IMR-90 (cell line): ENCODE measurements at regions not wholly inside any gene's neighbourhood (a gene's known extent, or its start where the extent isn't known, plus 50 kb on each side); places are given as distances from the start of the nearest gene placed in this dataset.

Source experiments
- ATAC-seq: fragments of 200-7000 bp; cut with Tn5 transposase; 2 replicates; pipeline ENCODE4 v1.9.1; 2020; ENCODE audit warnings: low read depth, mild to moderate bottlenecking, moderate library complexity
- BruUV-seq: library from RNA; stranded (reverse); fragments of 400-500 nt; replicated peaks from 2 replicates; lab custom pipeline; 2021; lab: Mats Ljungman, UMichigan
- CTCF ChIA-PET: fragments of 300-600 bp; formaldehyde crosslinking; extraction: SDS; loops from one replicate; lab custom pipeline; 2021; ENCODE audit warnings: antibody characterized with exemption; lab: Yijun Ruan, JAX
- POLR2A ChIA-PET: fragments of 300-600 bp; sonication (Branson Sonifier 250); formaldehyde crosslinking; loops from one replicate; lab custom pipeline; 2022; ENCODE audit warnings: antibody characterized with exemption; ENCODE audit not compliant: unreplicated experiment; lab: Charles Lee
- DNase-seq: peaks from one replicate; pipeline ENCODE4 v3.0.0; 2013
- H2AFZ ChIP-seq: replicated peaks from 2 replicates; pipeline ENCODE3; 2013; ENCODE audit warnings: low read length, mild to moderate bottlenecking; ENCODE audit not compliant: poor library complexity
- H2AK5ac ChIP-seq: 2 replicates; pipeline ENCODE4 v1.6.1; 2013; ENCODE audit warnings: low read depth, low read length, inconsistent platforms
- H2AK9ac ChIP-seq: replicated peaks from 2 replicates; pipeline ENCODE3; 2013; ENCODE audit warnings: mild to moderate bottlenecking, low read depth, low read length, moderate library complexity; ENCODE audit not compliant: poor library complexity
- H2BK120ac ChIP-seq: 2 replicates; pipeline ENCODE4 v1.6.1; 2013; ENCODE audit warnings: low read depth, low read length, inconsistent platforms
- H2BK15ac ChIP-seq: 3 replicates; pipeline ENCODE4 v1.6.1; 2013; ENCODE audit warnings: low read depth, low read length, inconsistent platforms
- H2BK20ac ChIP-seq: 2 replicates; pipeline ENCODE4 v1.6.1; 2013; ENCODE audit warnings: low read depth, mild to moderate bottlenecking, inconsistent platforms, low read length, moderate library complexity
- H2BK5ac ChIP-seq: 2 replicates; pipeline ENCODE4 v1.6.1; 2013; ENCODE audit warnings: mild to moderate bottlenecking, low read depth, low read length, inconsistent platforms; ENCODE audit not compliant: poor library complexity, severe bottlenecking
- H3K14ac ChIP-seq: replicated peaks from 2 replicates; pipeline ENCODE4 v1.6.1; 2013; ENCODE audit warnings: low read depth, low read length, inconsistent platforms
- H3K18ac ChIP-seq: 2 replicates; pipeline ENCODE4 v1.6.1; 2013; ENCODE audit warnings: low read depth, low read length, control low read depth
- H3K23ac ChIP-seq: 2 replicates; pipeline ENCODE4 v1.6.1; 2013; ENCODE audit warnings: low read depth, low read length, inconsistent platforms
- H3K27ac ChIP-seq: 2 replicates; pipeline ENCODE4 v1.5.1; 2013; ENCODE audit warnings: mild to moderate bottlenecking, control low read depth, low read length; ENCODE audit not compliant: insufficient read depth
- H3K27me3 ChIP-seq: 2 replicates; pipeline ENCODE4 v1.6.1; 2013; ENCODE audit warnings: low read length; ENCODE audit not compliant: control insufficient read depth, insufficient read depth
- H3K36me3 ChIP-seq: 2 replicates; pipeline ENCODE4 v1.6.1; 2013; ENCODE audit warnings: low read length, mixed read lengths; ENCODE audit not compliant: control insufficient read depth, insufficient read depth
- H3K4ac ChIP-seq: 2 replicates; pipeline ENCODE4 v1.6.1; 2013; ENCODE audit warnings: low read depth, low read length, inconsistent platforms
- H3K4me1 ChIP-seq: 2 replicates; pipeline ENCODE4 v1.6.1; 2013; ENCODE audit warnings: low read length, mixed read lengths; ENCODE audit not compliant: control insufficient read depth, insufficient read depth
- H3K4me2 ChIP-seq: 2 replicates; pipeline ENCODE4 v1.6.1; 2013; ENCODE audit warnings: low read depth, mild to moderate bottlenecking, control low read depth, low read length, moderate library complexity
- H3K4me3 ChIP-seq: 2 replicates; pipeline ENCODE4 v1.5.1; 2013; ENCODE audit warnings: low read depth, mild to moderate bottlenecking, control low read depth, low read length, moderate library complexity; ENCODE audit not compliant: insufficient read depth
- H3K56ac ChIP-seq: 2 replicates; pipeline ENCODE4 v1.6.1; 2013; ENCODE audit warnings: low read length, inconsistent platforms; ENCODE audit not compliant: insufficient read depth; ENCODE audit errors: extremely low read depth
- H3K79me1 ChIP-seq, 2 experiments: 2 replicates each; pipeline ENCODE4 v1.6.1; 2013; ENCODE audit warnings: low read length in 2 of 2, inconsistent platforms in 1 of 2, low read depth in 1 of 2
- H3K9ac ChIP-seq: 2 replicates; pipeline ENCODE4 v1.6.1; 2013; ENCODE audit warnings: low read depth, low read length, control low read depth
- H3K9me1 ChIP-seq: 2 replicates; pipeline ENCODE4 v1.6.1; 2013; ENCODE audit warnings: low read length, inconsistent platforms; ENCODE audit not compliant: insufficient read depth
- H3K9me3 ChIP-seq: 2 replicates; pipeline ENCODE4 v1.6.1; 2013; ENCODE audit warnings: low read length; ENCODE audit not compliant: control insufficient read depth, insufficient read depth
- H4K20me1 ChIP-seq: 2 replicates; pipeline ENCODE4 v1.6.1; 2013; ENCODE audit warnings: low read length, inconsistent platforms; ENCODE audit not compliant: insufficient read depth
- H4K5ac ChIP-seq: 2 replicates; pipeline ENCODE4 v1.6.1; 2013; ENCODE audit warnings: mild to moderate bottlenecking, low read depth, low read length, control low read depth
- H4K8ac ChIP-seq, 2 experiments: 2 replicates each; pipeline ENCODE4 v1.6.1; 2013; ENCODE audit warnings: low read depth in 2 of 2, low read length in 2 of 2, control low read depth in 1 of 2, inconsistent platforms in 1 of 2
- H4K91ac ChIP-seq: 2 replicates; pipeline ENCODE4 v1.6.1; 2013; ENCODE audit warnings: low read depth, low read length, inconsistent platforms; ENCODE audit not compliant: insufficient read depth
- CEBPB ChIP-seq: IDR thresholded peaks from 2 replicates; pipeline ENCODE4 v1.6.1; 2012; ENCODE audit warnings: low read depth, low read length, improper control_type of control experiment
- CTCF ChIP-seq: conservative IDR thresholded peaks from 2 replicates; pipeline ENCODE4 v1.5.1; 2012; ENCODE audit warnings: mild to moderate bottlenecking, low read depth, low read length, improper control_type of control experiment
- FOS ChIP-seq: fragments of 150-350 bp; IDR thresholded peaks from 2 replicates; pipeline ENCODE4 v1.6.1; 2016; ENCODE audit warnings: low read depth, low read length
- MAFK ChIP-seq: IDR thresholded peaks from 2 replicates; pipeline ENCODE4 v1.6.1; 2012; ENCODE audit warnings: low read depth, low read length, improper control_type of control experiment
- RAD21 ChIP-seq: IDR thresholded peaks from 2 replicates; pipeline ENCODE4 v1.6.1; 2012; ENCODE audit warnings: low read length, improper control_type of control experiment
- RCOR1 ChIP-seq: IDR thresholded peaks from 2 replicates; pipeline ENCODE4 v1.6.1; 2012; ENCODE audit warnings: mild to moderate bottlenecking, low read length, improper control_type of control experiment; ENCODE audit not compliant: insufficient replicate concordance
- RFX5 ChIP-seq: IDR thresholded peaks from 2 replicates; pipeline ENCODE4 v1.8.0; 2012; ENCODE audit warnings: low read depth, mild to moderate bottlenecking, low read length, moderate library complexity
- WGBS, 2 experiments: methylation state at CpG; one replicate each; pipeline versions ENCODE4 v1.1.5 to v1.1.7; 2013; ENCODE audit warnings: missing lambda C conversion rate in 2 of 2; ENCODE audit not compliant: insufficient read length in 1 of 2; ENCODE audit errors: extremely low coverage in 2 of 2; 5-methylcytosine and 5-hydroxymethylcytosine counted together
- dilution Hi-C: fragments of 300-500 bp; cut with HindIII; formaldehyde crosslinking; loops from one replicate; pipeline ENCODE4 v1.14.3; 2018; ENCODE audit warnings: low sequenced_read_pairs; ENCODE audit not compliant: unreplicated experiment
- in situ Hi-C: fragments of 300-500 bp; cut with MboI; formaldehyde crosslinking; loops from 3 replicates; pipeline ENCODE4 v1.14.3; 2019; ENCODE audit warnings: low sequenced_read_pairs, inconsistent platforms, mixed read lengths
- intact Hi-C: fragments of 100-400 bp; cut with micrococcal nuclease; formaldehyde crosslinking; loops from 2 replicates; pipeline ENCODE4 v1.10.0; 2022

GRCh38 chr12:126648074-126648473 is 1582.8 kb downstream of the AACS start:
- H2AK5ac ChIP-seq: no peak overlapping the region
- ChIA-PET CTCF (no interaction called here), POLR2A (no interaction called here)
- ATAC-seq (no peak), DNase-seq (no peak)
- peaks cover 7% of the 10 kb centered on the region for H3K9me3 ChIP-seq
- no CpG with 5 or more reads among the region's 5 CpGs for WGBS, 2 experiments
- no TSS peak for BruUV-seq
- H3K4me1 ChIP-seq: no peaks in the 10 kb centered on the region
- no peak overlapping the region for H3K18ac ChIP-seq
- H2BK5ac ChIP-seq: no peak overlapping the region
- H3K9ac ChIP-seq: no peak overlapping the region
- H3K27me3 ChIP-seq: no peaks in the 10 kb centered on the region
- no peak overlapping the region for H3K27ac ChIP-seq
- H2BK20ac ChIP-seq: no peak overlapping the region
- TF ChIP-seq RCOR1: no peak
- TF ChIP-seq CEBPB: no peak
- TF ChIP-seq FOS: no peak
- TF ChIP-seq RFX5: no peak
- no peak for TF ChIP-seq RAD21
- TF ChIP-seq CTCF: no peak
- no peak for TF ChIP-seq MAFK
- H3K56ac ChIP-seq: no peak overlapping the region
- H2BK120ac ChIP-seq: no peak overlapping the region
- no peak overlapping the region for H4K91ac ChIP-seq
- no peaks in the 10 kb centered on the region for H3K79me1 ChIP-seq
- no peak overlapping the region for H3K14ac ChIP-seq
- no peak overlapping the region for H2AK9ac ChIP-seq
- no peak overlapping the region for H2AFZ ChIP-seq
- no peak overlapping the region for H2BK15ac ChIP-seq
- no peak overlapping the region for H3K4ac ChIP-seq
- H4K8ac ChIP-seq: no peak overlapping the region
- no peak overlapping the region for H3K23ac ChIP-seq
- in situ Hi-C loops (no loop called here), intact Hi-C loops (no loop called here), dilution Hi-C loops (no loop called here)
- no peaks in the 10 kb centered on the region for H4K20me1 ChIP-seq
- H3K9me1 ChIP-seq: no peaks in the 10 kb centered on the region
- H3K4me3 ChIP-seq: no peak overlapping the region
- no peak overlapping the region for H3K4me2 ChIP-seq
- H4K5ac ChIP-seq: no peak overlapping the region
- no peaks in the 10 kb centered on the region for H3K36me3 ChIP-seq
